MM.1S (cell line): ENCODE measurements at regions not wholly inside any gene's neighbourhood (a gene's known extent, or its start where the extent isn't known, plus 50 kb on each side); places are given as distances from the start of the nearest gene placed in this dataset.

ENCODE experiments used
- CTCF ChIP-seq: fragments of 300-600 bp; sonication (generic); IDR thresholded peaks from 2 replicates; pipeline ENCODE4 v1.5.1; 2016; ENCODE audit warnings: antibody characterized with exemption, low read length, mixed read lengths
- EZH2 ChIP-seq: fragments of 300-600 bp; sonication (generic); optimal IDR thresholded peaks from 2 replicates; pipeline ENCODE3; 2017; ENCODE audit warnings: low read depth, mild to moderate bottlenecking, antibody characterized with exemption, low read length, mixed read lengths

GRCh38 chr11:95498722-95499425 lies 267.9 kb upstream of the SESN3 start:
- TF ChIP-seq CTCF (no peak), EZH2 (no peak)
